HAP-1 (cell line): ENCODE measurements at regions not wholly inside any gene's neighbourhood (a gene's known extent, or its start where the extent isn't known, plus 50 kb on each side); places are given as distances from the start of the nearest gene placed in this dataset.
"Not testable (repeated sequence)": the region's sequence is repeated elsewhere in the genome, so short reads cannot be mapped to it uniquely, and the experiment has no call there.

Source experiments
- DNase-seq, 2 experiments: peaks; one replicate each; pipeline ENCODE4 v3.0.0-alpha.2; 2016 to 2020; ENCODE audit warnings: low spot score in 2 of 2
- H3K27me3 ChIP-seq: fragments of 250-450 bp; sonication (Bioruptor Pico); 2 replicates; pipeline ENCODE4 v1.5.1; 2020; ENCODE audit warnings: low read depth, mild to moderate bottlenecking, moderate library complexity
- H3K36me3 ChIP-seq: fragments of 250-450 bp; sonication (Bioruptor Pico); replicated peaks from 2 replicates; pipeline ENCODE4 v1.5.1; 2020; ENCODE audit warnings: mild to moderate bottlenecking
- H3K4me1 ChIP-seq: fragments of 250-450 bp; sonication (Bioruptor Pico); 2 replicates; pipeline ENCODE4 v1.5.1; 2020; ENCODE audit warnings: mild to moderate bottlenecking
- H3K4me3 ChIP-seq: fragments of 250-450 bp; sonication (Bioruptor Pico); 2 replicates; pipeline ENCODE4 v1.5.1; 2020; ENCODE audit warnings: mild to moderate bottlenecking, moderate library complexity
- H3K9me3 ChIP-seq: fragments of 250-450 bp; sonication (Bioruptor Pico); 2 replicates; pipeline ENCODE4 v1.5.1; 2020; ENCODE audit warnings: mild to moderate bottlenecking, moderate library complexity
- in situ Hi-C: fragments of 300-500 bp; cut with MboI; formaldehyde crosslinking; loops from 3 replicates; pipeline ENCODE4 v1.14.3; 2020; ENCODE audit warnings: low sequenced_read_pairs, inconsistent platforms, mixed read lengths

- Histone ChIP-seq H3K4me3 (no peak overlapping the region), H3K27me3 (no peaks in the 10 kb centered on the region), H3K4me1 (peaks cover 8% of the 10 kb centered on the region; the same call in 1 of the 2 replicates), H3K9me3 (peaks cover 3% of the 10 kb centered on the region; the same call in 1 of the 2 replicates), H3K36me3 (no peaks in the 10 kb centered on the region)
- in situ Hi-C loops, result no loop called here
- DNase-seq, result no peak
These were observed 1972.2 kb downstream of the OLFM4 start for GRCh38 chr13:55000844-55001243.

GRCh38 chr13:55001881-55002280 lies 1973.3 kb downstream of the OLFM4 start:
- DNase-seq, result no peak
- Histone ChIP-seq H3K9me3 (no peaks in the 10 kb centered on the region), H3K27me3 (no peaks in the 10 kb centered on the region), H3K4me1 (peaks cover 8% of the 10 kb centered on the region; the same call in 1 of the 2 replicates), H3K36me3 (no peaks in the 10 kb centered on the region), H3K4me3 (no peak overlapping the region)
- in situ Hi-C loops, result no loop called here

GRCh38 chr13:55007681-55008080 lies 1979.1 kb downstream of the OLFM4 start:
- DNase-seq, result no peak
- H3K4me3 ChIP-seq, result no peak overlapping the region
- no peaks in the 10 kb centered on the region for H3K9me3 ChIP-seq
- no peaks in the 10 kb centered on the region for H3K4me1 ChIP-seq
- no peaks in the 10 kb centered on the region for H3K36me3 ChIP-seq
- in situ Hi-C loops, result no loop called here
- no peaks in the 10 kb centered on the region for H3K27me3 ChIP-seq

GRCh38 chr13:55013051-55013450 lies 1984.4 kb downstream of the OLFM4 start:
- H3K4me3 ChIP-seq, result no peak overlapping the region
- in situ Hi-C loops, result no loop called here

GRCh38 chr13:55029280-55029679 lies 2000.7 kb downstream of the OLFM4 start:
- no peak overlapping the region for H3K4me3 ChIP-seq
- no peaks in the 10 kb centered on the region for H3K27me3 ChIP-seq
- no peaks in the 10 kb centered on the region for H3K4me1 ChIP-seq
- H3K36me3 ChIP-seq, result no peaks in the 10 kb centered on the region
- no peaks in the 10 kb centered on the region for H3K9me3 ChIP-seq
- in situ Hi-C loops, result no loop called here
- DNase-seq, result no peak

More at GRCh38 chr13:55013051-55013450, 1984.4 kb downstream of the OLFM4 start:
- no peaks in the 10 kb centered on the region for H3K27me3 ChIP-seq
- H3K9me3 ChIP-seq, result no peaks in the 10 kb centered on the region
- no peaks in the 10 kb centered on the region for H3K36me3 ChIP-seq
- no peaks in the 10 kb centered on the region for H3K4me1 ChIP-seq
- no peak for DNase-seq

GRCh38 chr13:55038230-55038629 lies 2009.6 kb downstream of the OLFM4 start:
- Histone ChIP-seq H3K9me3 (no peaks in the 10 kb centered on the region), H3K36me3 (no peaks in the 10 kb centered on the region), H3K4me1 (no peaks in the 10 kb centered on the region), H3K27me3 (no peaks in the 10 kb centered on the region), H3K4me3 (no peak overlapping the region)
- DNase-seq, result peak in 1 of 2 experiments; percentile 69
- in situ Hi-C loops, result no loop called here

- H3K4me3 ChIP-seq, H3K4me1 ChIP-seq, H3K36me3 ChIP-seq, H3K27me3 ChIP-seq, H3K9me3 ChIP-seq, in situ Hi-C loops, DNase-seq: not testable (repeated sequence)
These were observed 2025.4 kb downstream of the OLFM4 start for GRCh38 chr13:55053891-55054550.

- H3K9me3 ChIP-seq, in situ Hi-C loops, H3K27me3 ChIP-seq, DNase-seq, H3K4me3 ChIP-seq, H3K36me3 ChIP-seq, H3K4me1 ChIP-seq: not testable (repeated sequence)
These were observed 2027.1 kb downstream of the OLFM4 start for GRCh38 chr13:55055666-55056065.

GRCh38 chr13:55062662-55063061 lies 2034.0 kb downstream of the OLFM4 start:
- Histone ChIP-seq H3K9me3 (no peaks in the 10 kb centered on the region), H3K4me1 (peaks cover 3% of the 10 kb centered on the region), H3K4me3 (no peak overlapping the region), H3K27me3 (no peaks in the 10 kb centered on the region), H3K36me3 (no peaks in the 10 kb centered on the region)
- in situ Hi-C loops, result no loop called here
- DNase-seq, result peak; percentile 10 to 28

GRCh38 chr13:55067946-55068345 lies 2039.3 kb downstream of the OLFM4 start:
- no peaks in the 10 kb centered on the region for H3K27me3 ChIP-seq
- H3K4me1 ChIP-seq, result no peaks in the 10 kb centered on the region; the same call in 1 of the 2 replicates
- DNase-seq, result no peak
- in situ Hi-C loops, result no loop called here
- no peaks in the 10 kb centered on the region for H3K36me3 ChIP-seq
- no peaks in the 10 kb centered on the region for H3K9me3 ChIP-seq
- no peak overlapping the region for H3K4me3 ChIP-seq

- no peak for DNase-seq
- H3K36me3 ChIP-seq, result no peaks in the 10 kb centered on the region
- H3K4me3 ChIP-seq, result no peak overlapping the region
- no peaks in the 10 kb centered on the region for H3K9me3 ChIP-seq
- in situ Hi-C loops, result no loop called here
- no peaks in the 10 kb centered on the region for H3K27me3 ChIP-seq
- no peaks in the 10 kb centered on the region; the same call in 1 of the 2 replicates for H3K4me1 ChIP-seq
These were observed 2041.1 kb downstream of the OLFM4 start for GRCh38 chr13:55069746-55070145.

GRCh38 chr13:55073000-55073399 lies 2044.4 kb downstream of the OLFM4 start:
- in situ Hi-C loops, result no loop called here
- H3K4me1 ChIP-seq, result no peaks in the 10 kb centered on the region
- H3K9me3 ChIP-seq, result no peaks in the 10 kb centered on the region
- no peak overlapping the region for H3K4me3 ChIP-seq
- no peaks in the 10 kb centered on the region for H3K27me3 ChIP-seq
- no peak for DNase-seq
- H3K36me3 ChIP-seq, result no peaks in the 10 kb centered on the region

- no peaks in the 10 kb centered on the region for H3K9me3 ChIP-seq
- no peaks in the 10 kb centered on the region for H3K36me3 ChIP-seq
- in situ Hi-C loops, result no loop called here
These were observed 2056.0 kb downstream of the OLFM4 start for GRCh38 chr13:55084630-55085029.

GRCh38 chr13:55087085-55087484 lies 2053.6 kb upstream of the PRR20A start:
- Histone ChIP-seq H3K36me3 (no peaks in the 10 kb centered on the region), H3K4me3 (no peak overlapping the region), H3K4me1 (no peaks in the 10 kb centered on the region), H3K9me3 (no peaks in the 10 kb centered on the region), H3K27me3 (no peaks in the 10 kb centered on the region)
- in situ Hi-C loops, result no loop called here
- DNase-seq, result no peak

More at GRCh38 chr13:55084630-55085029, 2056.0 kb downstream of the OLFM4 start:
- Histone ChIP-seq H3K4me3 (no peak overlapping the region), H3K27me3 (no peaks in the 10 kb centered on the region), H3K4me1 (no peaks in the 10 kb centered on the region)
- DNase-seq, result no peak

GRCh38 chr13:55090612-55091011 lies 2050.1 kb upstream of the PRR20A start:
- H3K36me3 ChIP-seq, result no peaks in the 10 kb centered on the region
- peaks cover 7% of the 10 kb centered on the region for H3K4me1 ChIP-seq
- H3K9me3 ChIP-seq, result no peaks in the 10 kb centered on the region
- H3K27me3 ChIP-seq, result no peaks in the 10 kb centered on the region
- in situ Hi-C loops, result no loop called here
- DNase-seq, result no peak
- H3K4me3 ChIP-seq, result no peak overlapping the region
